ENCODE measurements at regions not wholly inside any gene's neighbourhood (a gene's known extent, or its start where the extent isn't known, plus 50 kb on each side); places are given as distances from the start of the nearest gene placed in this dataset.

DNA sequence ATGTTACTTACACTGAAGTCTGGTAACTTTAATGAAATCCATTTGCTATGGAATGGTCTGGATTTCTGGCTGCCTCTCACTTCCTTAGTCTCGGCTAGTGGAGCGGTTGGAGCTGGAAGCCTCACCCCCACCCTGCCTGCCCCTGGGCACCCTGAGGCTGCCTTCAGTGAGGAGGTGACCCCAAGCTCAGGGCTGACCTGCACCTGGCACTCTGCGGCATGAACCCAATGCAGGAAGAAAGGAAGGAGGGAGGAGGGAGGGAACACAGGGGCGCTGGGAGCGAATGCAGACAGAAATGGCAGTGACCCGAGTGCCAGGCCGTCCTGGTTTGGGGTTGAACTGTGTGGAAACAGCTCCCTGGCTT, 353.1 kb downstream of the TMEM121 start:
- Histone ChIP-seq H3K79me2 (ENCODE audit: insufficient read depth, low read length) (no peaks in the 10 kb centered on the region), H3K4me1 (ENCODE audit: insufficient read depth, low read length) (no peaks in the 10 kb centered on the region), H3K27me3 (ENCODE audit: control insufficient read depth in 1 of 2, insufficient read depth in 2 of 2, low read length in 2 of 2) (peaks cover 8 to 42% of the 10 kb centered on the region in 2 experiments; a peak in 4 of 5 replicates), H3K9ac (ENCODE audit: insufficient read depth, low read depth, low read length) (no peak overlapping the region), H3K4me3 (replicated peaks in 1 of 3; ENCODE audit: insufficient read depth in 1 of 3, low read depth in 2 of 3, low read length in 3 of 3) (no peak overlapping the region), H3K9me3 (ENCODE audit: low read length) (no peaks in the 10 kb centered on the region), H4K20me1 (ENCODE audit: insufficient read depth, low read length) (no peaks in the 10 kb centered on the region), H2AFZ (ENCODE audit: low read length) (no peak overlapping the region), H3K4me2 (ENCODE audit: low read depth, low read length) (no peak overlapping the region), H3K27ac (ENCODE audit: extremely low read length, insufficient read depth, low read length) (no peak overlapping the region), H3K36me3 (replicated peaks in 1 of 2; ENCODE audit: control insufficient read depth in 1 of 2, insufficient read depth in 2 of 2, low read length in 2 of 2) (no peaks in the 10 kb centered on the region)
- TF ChIP-seq, protein P1, sequence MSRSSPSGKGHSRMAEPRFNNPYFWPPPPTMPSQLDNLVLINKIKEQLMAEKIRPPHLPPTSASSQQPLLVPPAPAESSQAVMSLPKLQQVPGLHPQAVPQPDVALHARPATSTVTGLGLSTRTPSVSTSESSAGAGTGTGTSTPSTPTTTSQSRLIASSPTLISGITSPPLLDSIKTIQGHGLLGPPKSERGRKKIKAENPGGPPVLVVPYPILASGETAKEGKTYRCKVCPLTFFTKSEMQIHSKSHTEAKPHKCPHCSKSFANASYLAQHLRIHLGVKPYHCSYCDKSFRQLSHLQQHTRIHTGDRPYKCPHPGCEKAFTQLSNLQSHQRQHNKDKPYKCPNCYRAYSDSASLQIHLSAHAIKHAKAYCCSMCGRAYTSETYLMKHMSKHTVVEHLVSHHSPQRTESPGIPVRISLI (CRISPR knock-in tag; IDR thresholded peaks at IDR 0.05; ENCODE audit: borderline replicate concordance): no peak
- TF ChIP-seq ZNF333 (CRISPR knock-in tag; IDR thresholded peaks at IDR 0.05; ENCODE audit: borderline replicate concordance) (no peak), ZBTB20 (CRISPR knock-in tag; IDR thresholded peaks at IDR 0.05; ENCODE audit: borderline replicate concordance, low read depth) (no peak), AFF4 (CRISPR knock-in tag; IDR thresholded peaks at IDR 0.05) (no peak), KAT2B (IDR thresholded peaks at IDR 0.05; ENCODE audit: borderline replicate concordance, low read depth, low read length) (no peak), ZNF713 (CRISPR knock-in tag; IDR thresholded peaks at IDR 0.05) (no peak), ZNF816 (CRISPR knock-in tag; IDR thresholded peaks at IDR 0.05; ENCODE audit: borderline replicate concordance) (no peak), HOXA7 (CRISPR knock-in tag; IDR thresholded peaks at IDR 0.05) (no peak)
- ATAC-seq: no peak
- no peak for DNase-seq (ENCODE audit: low spot score)
- FAIRE-seq: no peak
- WGBS (ENCODE audit: low lambda C conversion rate): 8% methylated on average over 7 of the region's 7 CpGs
- in situ Hi-C loops (cut with HindIII; ENCODE audit: extremely low pct_ligation_motif_present, low pct_unique_long_range_greater_than_20kb) (no loop called here), intact Hi-C loops (cut with micrococcal nuclease; ENCODE audit: unreplicated experiment) (no loop called here)
- no TSS peak for BruUV-seq (replicated peaks)
- POLR2A ChIA-PET: no interaction called here
- CTCF ChIA-PET (ENCODE audit: low intra/inter-chr PET ratio, low total read pairs): no interaction called here

All from HepG2 (cell line).